SH-SY5Y (cell line): ENCODE measurements at regions not wholly inside any gene's neighbourhood (a gene's known extent, or its start where the extent isn't known, plus 50 kb on each side); places are given as distances from the start of the nearest gene placed in this dataset.

ENCODE experiments used
- GATA2 ChIP-seq: IDR thresholded peaks from 2 replicates; pipeline ENCODE4 v1.6.1; 2011; ENCODE audit warnings: mild to moderate bottlenecking, low read depth, low read length
- GATA3 ChIP-seq: IDR thresholded peaks from 2 replicates; pipeline ENCODE4 v1.6.1; 2011; ENCODE audit warnings: low read depth, mild to moderate bottlenecking, low read length, moderate library complexity

DNA sequence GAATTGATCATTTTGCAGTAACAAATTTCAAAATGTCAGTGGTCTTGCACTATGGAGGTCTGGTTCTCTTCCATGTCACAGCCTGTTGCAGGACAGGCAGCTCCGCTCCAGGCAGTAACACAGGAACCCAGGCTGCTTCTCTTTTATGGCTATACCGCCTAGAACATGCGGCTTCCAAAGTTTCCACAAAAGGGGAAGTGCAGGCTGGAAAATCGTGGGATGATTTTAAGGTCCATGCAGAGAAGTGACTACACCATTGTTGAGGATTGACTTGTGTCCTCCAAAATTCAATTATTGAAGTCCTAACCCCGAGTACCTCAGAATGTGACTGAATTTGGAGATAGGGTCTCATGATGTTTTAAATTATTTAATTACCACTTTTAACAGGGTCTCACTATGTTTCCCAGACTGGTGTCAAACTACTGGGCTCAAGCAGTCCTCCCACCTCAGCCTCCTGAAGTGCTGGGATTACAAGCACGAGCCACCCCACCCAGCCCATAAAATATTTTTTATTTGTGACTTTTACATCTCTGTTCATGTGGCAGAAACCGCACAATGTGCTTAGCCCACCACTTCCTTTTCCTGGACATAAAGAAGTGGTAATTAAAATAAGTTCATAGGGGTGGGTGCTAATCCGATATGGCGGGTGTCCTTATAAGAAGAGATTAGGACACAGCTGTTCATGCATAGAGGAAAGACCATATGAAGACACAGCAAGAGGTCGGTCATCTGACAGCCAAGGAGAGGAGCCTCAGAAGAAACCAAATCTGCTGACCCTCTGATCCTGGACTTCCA, 279.2 kb upstream of the RPL38 start:
- TF ChIP-seq GATA2, result no peak
- no peak for TF ChIP-seq GATA3
